GM23338 (cell line): ENCODE measurements at regions not wholly inside any gene's neighbourhood (a gene's known extent, or its start where the extent isn't known, plus 50 kb on each side); places are given as distances from the start of the nearest gene placed in this dataset.

Experiments used
- CREB1 ChIP-seq: fragments of 250-450 bp; sonication (Bioruptor Pico); IDR thresholded peaks from 2 replicates; pipeline ENCODE4 v1.5.0; 2020; ENCODE audit warnings: low read depth, mild to moderate bottlenecking, moderate library complexity
- CTCF ChIP-seq, 2 experiments: fragments of 200-600 bp in 1 of 2; sonication (generic) in 1 of 2; conservative IDR thresholded peaks; 2 replicates each; pipeline versions ENCODE4 v1.5.1 to v1.6.1; 2016 to 2017; ENCODE audit warnings: antibody characterized with exemption in 2 of 2, low read depth in 2 of 2, mild to moderate bottlenecking in 2 of 2, moderate library complexity in 1 of 2

- TF ChIP-seq CTCF (conservative IDR thresholded peaks at IDR 0.05; ENCODE audit: low read depth in 2 of 2) (no peak), CREB1 (no peak)
Observed at GRCh38 chr6:85285114-85285513, 164.8 kb upstream of the NT5E start.
